ENCODE measurements at regions not wholly inside any gene's neighbourhood (a gene's known extent, or its start where the extent isn't known, plus 50 kb on each side); places are given as distances from the start of the nearest gene placed in this dataset.

DNA sequence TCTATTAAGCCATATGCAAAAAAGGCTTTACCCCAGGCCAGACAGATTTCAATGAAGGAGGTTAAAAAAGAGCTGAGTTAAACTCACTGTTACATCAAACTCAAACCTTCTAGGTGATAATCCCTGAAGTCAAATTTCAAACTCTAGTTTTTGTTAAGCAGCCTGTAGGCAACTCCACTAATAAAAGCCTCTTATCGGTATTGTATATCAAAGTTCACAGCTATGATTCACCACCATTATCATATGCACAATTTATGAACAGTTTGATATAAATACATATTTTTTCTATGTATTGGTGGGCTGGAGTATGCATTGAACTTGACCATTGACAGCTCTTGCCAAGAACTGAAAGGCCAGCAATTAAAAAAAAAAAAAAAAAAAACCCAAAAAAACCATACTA lies 308.2 kb downstream of the BTBD3 start:
- no peaks in the 10 kb centered on the region for H3K9me3 ChIP-seq (replicated peaks in 1 of 2; ENCODE audit: control insufficient read depth in 1 of 2, insufficient read depth in 1 of 2, low read length in 2 of 2)

DNA sequence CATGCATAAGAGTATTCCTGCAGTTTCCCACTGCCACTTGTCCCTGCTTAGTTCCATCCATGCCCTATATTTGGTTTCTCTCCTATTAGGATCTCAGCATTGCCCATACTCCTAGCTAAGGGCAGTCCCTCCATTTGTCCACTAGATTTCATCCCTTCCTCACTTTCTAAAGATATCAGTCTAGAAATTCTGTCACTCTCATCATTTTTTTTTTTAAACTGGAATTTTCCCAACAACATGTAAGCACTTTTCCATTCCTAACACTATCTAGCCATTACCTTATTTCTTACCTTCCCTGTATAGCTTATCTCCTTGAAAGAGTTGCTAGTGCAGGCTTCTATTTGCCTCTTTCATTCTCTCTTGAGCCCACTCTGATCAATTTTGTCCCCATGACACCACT lies 312.2 kb downstream of the BTBD3 start:
- Histone ChIP-seq H4K20me1 (ENCODE audit: insufficient read depth, low read length) (no peaks in the 10 kb centered on the region), H3K4me2 (replicated peaks; ENCODE audit: extremely low read depth, low read length, poor library complexity, severe bottlenecking) (no peak overlapping the region), H2AFZ (ENCODE audit: insufficient read depth, low read depth, low read length, poor library complexity, severe bottlenecking) (no peak overlapping the region), H3K27me3 (ENCODE audit: control insufficient read depth in 2 of 2, insufficient read depth in 2 of 2, low read length in 2 of 2) (no peaks in the 10 kb centered on the region), H3K36me3 (replicated peaks in 1 of 2; ENCODE audit: control insufficient read depth in 1 of 2, insufficient read depth in 2 of 2, low read length in 2 of 2) (no peaks in the 10 kb centered on the region), H3K79me2 (ENCODE audit: insufficient read depth, low read length) (no peaks in the 10 kb centered on the region), H3K9me3 (replicated peaks in 1 of 2; ENCODE audit: control insufficient read depth in 1 of 2, insufficient read depth in 1 of 2, low read length in 2 of 2) (no peaks in the 10 kb centered on the region), H3K27ac (ENCODE audit: low read depth in 1 of 2, low read length in 2 of 2) (no peak overlapping the region), H3K4me3 (replicated peaks in 1 of 3; ENCODE audit: low read depth in 2 of 3, low read length in 3 of 3) (no peak overlapping the region), H3K4me1 (ENCODE audit: control insufficient read depth in 1 of 2, insufficient read depth in 2 of 2, low read length in 2 of 2) (no peaks in the 10 kb centered on the region), H3K9ac (ENCODE audit: insufficient read depth, low read length, poor library complexity, severe bottlenecking) (no peak overlapping the region)
- Mint-ChIP-seq H3K27ac (no peak overlapping the region), H3K9me3 (peaks cover 0 to 3% (median 2%) of the 10 kb centered on the region in 7 donors), H3K36me3 (no peaks in the 10 kb centered on the region), H3K4me1 (no peaks in the 10 kb centered on the region), H3K4me3 (no peak overlapping the region), H3K27me3 (ENCODE audit: low read depth in 3 of 3) (no peaks in the 10 kb centered on the region)
- intact Hi-C loops (cut with micrococcal nuclease) = no loop called here
- TF ChIP-seq, protein P1, sequence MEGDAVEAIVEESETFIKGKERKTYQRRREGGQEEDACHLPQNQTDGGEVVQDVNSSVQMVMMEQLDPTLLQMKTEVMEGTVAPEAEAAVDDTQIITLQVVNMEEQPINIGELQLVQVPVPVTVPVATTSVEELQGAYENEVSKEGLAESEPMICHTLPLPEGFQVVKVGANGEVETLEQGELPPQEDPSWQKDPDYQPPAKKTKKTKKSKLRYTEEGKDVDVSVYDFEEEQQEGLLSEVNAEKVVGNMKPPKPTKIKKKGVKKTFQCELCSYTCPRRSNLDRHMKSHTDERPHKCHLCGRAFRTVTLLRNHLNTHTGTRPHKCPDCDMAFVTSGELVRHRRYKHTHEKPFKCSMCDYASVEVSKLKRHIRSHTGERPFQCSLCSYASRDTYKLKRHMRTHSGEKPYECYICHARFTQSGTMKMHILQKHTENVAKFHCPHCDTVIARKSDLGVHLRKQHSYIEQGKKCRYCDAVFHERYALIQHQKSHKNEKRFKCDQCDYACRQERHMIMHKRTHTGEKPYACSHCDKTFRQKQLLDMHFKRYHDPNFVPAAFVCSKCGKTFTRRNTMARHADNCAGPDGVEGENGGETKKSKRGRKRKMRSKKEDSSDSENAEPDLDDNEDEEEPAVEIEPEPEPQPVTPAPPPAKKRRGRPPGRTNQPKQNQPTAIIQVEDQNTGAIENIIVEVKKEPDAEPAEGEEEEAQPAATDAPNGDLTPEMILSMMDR (IDR thresholded peaks at IDR 0.05) = no peak
- DNase-seq = no peak

More for the DNA sequence above, 308.2 kb downstream of the BTBD3 start:
- Histone ChIP-seq H3K36me3 (replicated peaks in 1 of 2; ENCODE audit: control insufficient read depth in 1 of 2, insufficient read depth in 2 of 2, low read length in 2 of 2) (no peaks in the 10 kb centered on the region), H3K4me1 (ENCODE audit: control insufficient read depth in 1 of 2, insufficient read depth in 2 of 2, low read length in 2 of 2) (no peaks in the 10 kb centered on the region), H3K27me3 (ENCODE audit: control insufficient read depth in 2 of 2, insufficient read depth in 2 of 2, low read length in 2 of 2) (no peaks in the 10 kb centered on the region), H3K27ac (ENCODE audit: low read depth in 1 of 2, low read length in 2 of 2) (no peak overlapping the region), H4K20me1 (ENCODE audit: insufficient read depth, low read length) (no peaks in the 10 kb centered on the region), H3K4me2 (replicated peaks; ENCODE audit: extremely low read depth, low read length, poor library complexity, severe bottlenecking) (no peak overlapping the region), H2AFZ (ENCODE audit: insufficient read depth, low read depth, low read length, poor library complexity, severe bottlenecking) (no peak overlapping the region), H3K79me2 (ENCODE audit: insufficient read depth, low read length) (no peaks in the 10 kb centered on the region), H3K4me3 (replicated peaks in 1 of 3; ENCODE audit: low read depth in 2 of 3, low read length in 3 of 3) (no peak overlapping the region), H3K9ac (ENCODE audit: insufficient read depth, low read length, poor library complexity, severe bottlenecking) (no peak overlapping the region)
- DNase-seq = no peak
- H3K36me3 Mint-ChIP-seq = no peaks in the 10 kb centered on the region
- no peak overlapping the region for H3K4me3 Mint-ChIP-seq
- WGBS (ENCODE audit: insufficient coverage) = no CpG with 5 or more reads among the region's 1 CpG
- H3K27me3 Mint-ChIP-seq (ENCODE audit: low read depth in 3 of 3) = no peaks in the 10 kb centered on the region
- intact Hi-C loops (cut with micrococcal nuclease) = no loop called here
- H3K9me3 Mint-ChIP-seq = peaks cover 0 to 3% (median 0%) of the 10 kb centered on the region in 7 donors
- no peak overlapping the region for H3K27ac Mint-ChIP-seq
- TF ChIP-seq, protein P1 (IDR thresholded peaks at IDR 0.05) = no peak
- no peaks in the 10 kb centered on the region for H3K4me1 Mint-ChIP-seq

Data from CD14-positive monocyte (primary cell).